ENCODE measurements at regions not wholly inside any gene's neighbourhood (a gene's known extent, or its start where the extent isn't known, plus 50 kb on each side); places are given as distances from the start of the nearest gene placed in this dataset.

DNA sequence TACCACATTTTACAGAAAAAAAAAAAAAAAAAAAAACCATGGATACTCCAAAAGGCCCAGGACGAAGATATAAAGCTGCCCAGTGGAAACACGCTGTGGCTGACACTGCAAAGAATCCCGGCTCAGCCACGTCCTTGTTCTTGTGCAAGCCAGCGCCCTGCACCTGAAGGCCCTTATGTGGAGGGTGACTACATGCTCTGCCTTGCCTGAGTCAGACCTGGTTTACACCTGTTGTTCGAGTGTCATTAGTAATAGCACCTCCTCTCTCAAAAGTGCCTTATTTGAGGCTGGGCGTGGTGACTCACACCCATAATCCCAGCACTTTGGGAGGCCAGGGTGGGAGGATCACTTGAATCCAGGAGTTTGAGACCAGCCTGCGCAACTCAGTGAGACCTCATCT lies 54.3 kb upstream of the ZSWIM6 start:
- Histone ChIP-seq H3K27me3 (ENCODE audit: control insufficient read depth in 2 of 2, insufficient read depth in 2 of 2, low read length in 2 of 2) (no peaks in the 10 kb centered on the region), H3K9me3 (ENCODE audit: control insufficient read depth in 2 of 3, low read length in 3 of 3) (no peaks in the 10 kb centered on the region), H3K36me3 (ENCODE audit: control insufficient read depth in 2 of 3, insufficient read depth in 3 of 3, low read length in 3 of 3) (no peaks in the 10 kb centered on the region), H3K4me1 (ENCODE audit: control insufficient read depth in 2 of 2, insufficient read depth in 2 of 2, low read length in 2 of 2) (peaks cover 0 to 5% of the 10 kb centered on the region in 2 donors), H3K27ac (ENCODE audit: low read depth, low read length) (no peak overlapping the region), H3K4me3 (ENCODE audit: low read length) (no peak overlapping the region)
- peak overlapping the region in 6 of 10 donors; percentile 62 to 85 (median 72) for H3K4me3 Mint-ChIP-seq
- peak overlapping the region in 6 of 9 donors; percentile 56 to 93 (median 68) for H3K27ac Mint-ChIP-seq
- peaks cover 16 to 38% (median 21%) of the 10 kb centered on the region in 7 donors for H3K4me1 Mint-ChIP-seq
- DNase-seq (no peak), ATAC-seq (no peak)
- intact Hi-C loops (cut with micrococcal nuclease), result loop anchor here (1.0 to 10.0 kb wide), 5 partner anchors 53 to 381 kb away; partner anchors contain the start of gene SMIM15 (in 1 of the 2)
- H3K9me3 Mint-ChIP-seq, result no peaks in the 10 kb centered on the region
- CTCF ChIA-PET, result interaction anchor here (1.9 kb wide), 1 partner anchor 8 kb away, joined by 4 read pairs; no protein-coding TSS in a partner anchor
- no peaks in the 10 kb centered on the region for H3K36me3 Mint-ChIP-seq
- H3K27me3 Mint-ChIP-seq, result no peaks in the 10 kb centered on the region
- POLR2A ChIA-PET, result interaction anchor here (0.6 kb wide), 2 partner anchors 151 to 671 kb away, joined by 3 read pairs; no protein-coding TSS in a partner anchor

DNA sequence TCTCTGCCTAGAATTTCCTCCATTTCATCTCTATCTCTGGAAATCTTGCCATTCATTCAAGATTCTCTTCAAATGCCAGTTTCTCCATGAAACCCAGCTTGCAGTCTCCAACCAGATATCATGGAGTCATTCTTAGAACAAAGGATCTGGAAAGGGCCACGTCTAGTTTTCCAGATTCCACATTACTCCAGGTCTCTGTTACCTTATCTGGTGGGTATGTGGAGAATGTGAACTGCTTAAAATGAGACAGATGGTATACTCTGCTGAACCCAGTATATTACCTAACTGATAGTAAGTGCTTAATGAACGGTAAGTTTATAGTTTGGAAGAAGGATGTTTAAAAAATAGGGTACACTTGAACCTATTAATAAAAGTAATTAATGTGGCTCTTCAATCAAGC lies 52.3 kb upstream of the ZSWIM6 start:
- Histone ChIP-seq H3K27ac (ENCODE audit: low read depth, low read length) (no peak overlapping the region), H3K27me3 (ENCODE audit: control insufficient read depth in 2 of 2, insufficient read depth in 2 of 2, low read length in 2 of 2) (no peaks in the 10 kb centered on the region), H3K36me3 (ENCODE audit: control insufficient read depth in 2 of 3, insufficient read depth in 3 of 3, low read length in 3 of 3) (no peaks in the 10 kb centered on the region), H3K4me3 (ENCODE audit: low read length) (no peak overlapping the region), H3K4me1 (ENCODE audit: control insufficient read depth in 2 of 2, insufficient read depth in 2 of 2, low read length in 2 of 2) (peaks cover 0 to 5% of the 10 kb centered on the region in 2 donors), H3K9me3 (ENCODE audit: control insufficient read depth in 2 of 3, low read length in 3 of 3) (no peaks in the 10 kb centered on the region)
- Mint-ChIP-seq H3K27me3 (no peaks in the 10 kb centered on the region), H3K27ac (peak overlapping the region in 1 of 9 donors; percentile 2), H3K36me3 (no peaks in the 10 kb centered on the region), H3K4me1 (peaks cover 16 to 38% (median 21%) of the 10 kb centered on the region in 7 donors), H3K4me3 (no peak overlapping the region), H3K9me3 (peaks cover 0 to 2% (median 0%) of the 10 kb centered on the region in 11 donors)
- ATAC-seq, result no peak
- DNase-seq, result no peak
- ChIA-PET POLR2A (interaction anchor here (0.6 kb wide), 2 partner anchors 149 to 216 kb away, joined by 3 read pairs; no protein-coding TSS in a partner anchor), CTCF (interaction anchor here (1.9 kb wide), 1 partner anchor 10 kb away, joined by 4 read pairs; no protein-coding TSS in a partner anchor)
- intact Hi-C loops (cut with micrococcal nuclease), result loop anchor here (2.0 to 10.0 kb wide), 7 partner anchors 51 to 375 kb away; partner anchors contain the start of genes SMIM15 (in 2 of the 2), ERCC8 (in 1 of the 2) and NDUFAF2 (in 1 of the 2)

DNA sequence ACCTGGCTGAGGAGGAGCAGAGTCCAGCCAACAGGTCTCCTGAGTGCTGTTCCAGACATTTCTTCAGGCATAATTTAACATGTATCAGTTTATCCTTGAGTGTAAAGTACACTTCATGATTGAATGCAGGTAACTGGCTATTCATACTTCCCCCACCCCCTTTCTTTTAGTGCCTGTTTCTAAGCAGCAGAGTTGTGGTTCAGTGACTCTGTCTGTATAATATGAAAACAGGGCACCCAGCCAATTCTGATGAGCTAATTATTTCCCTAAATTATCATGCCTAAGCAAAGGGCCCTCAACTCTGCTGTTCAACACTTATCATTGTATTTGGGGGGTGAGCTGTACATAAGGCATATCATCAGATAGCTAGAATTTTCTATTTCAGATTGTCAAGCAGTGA lies 51.9 kb upstream of the ZSWIM6 start:
- DNase-seq, result peak in 4 of 9 donors; percentile 19 to 28 (median 25)
- Mint-ChIP-seq H3K27ac (peak overlapping the region in 1 of 9 donors; percentile 2), H3K27me3 (no peaks in the 10 kb centered on the region), H3K4me3 (no peak overlapping the region), H3K36me3 (no peaks in the 10 kb centered on the region), H3K4me1 (peaks cover 16 to 37% (median 21%) of the 10 kb centered on the region in 7 donors), H3K9me3 (peaks cover 0 to 2% (median 0%) of the 10 kb centered on the region in 11 donors)
- H3K9me3 ChIP-seq (ENCODE audit: control insufficient read depth in 2 of 3, low read length in 3 of 3), result no peaks in the 10 kb centered on the region
- ChIA-PET CTCF (no interaction called here), POLR2A (interaction anchor here (0.6 kb wide), 1 partner anchor 217 kb away, joined by 3 read pairs; no protein-coding TSS in a partner anchor)
- ATAC-seq, result no peak
- H3K27me3 ChIP-seq (ENCODE audit: control insufficient read depth in 2 of 2, insufficient read depth in 2 of 2, low read length in 2 of 2), result no peaks in the 10 kb centered on the region
- H3K4me1 ChIP-seq (ENCODE audit: control insufficient read depth in 2 of 2, insufficient read depth in 2 of 2, low read length in 2 of 2), result peaks cover 0 to 5% of the 10 kb centered on the region in 2 donors
- intact Hi-C loops (cut with micrococcal nuclease), result loop anchor here in 1 of 2 donors (2.0 to 10.0 kb wide), 3 partner anchors 117 to 335 kb away; partner anchors contain the start of genes ERCC8, NDUFAF2 and SMIM15
- no peak overlapping the region for H3K27ac ChIP-seq (ENCODE audit: low read depth, low read length)
- H3K4me3 ChIP-seq (ENCODE audit: low read length), result no peak overlapping the region
- H3K36me3 ChIP-seq (ENCODE audit: control insufficient read depth in 2 of 3, insufficient read depth in 3 of 3, low read length in 3 of 3), result no peaks in the 10 kb centered on the region

DNA sequence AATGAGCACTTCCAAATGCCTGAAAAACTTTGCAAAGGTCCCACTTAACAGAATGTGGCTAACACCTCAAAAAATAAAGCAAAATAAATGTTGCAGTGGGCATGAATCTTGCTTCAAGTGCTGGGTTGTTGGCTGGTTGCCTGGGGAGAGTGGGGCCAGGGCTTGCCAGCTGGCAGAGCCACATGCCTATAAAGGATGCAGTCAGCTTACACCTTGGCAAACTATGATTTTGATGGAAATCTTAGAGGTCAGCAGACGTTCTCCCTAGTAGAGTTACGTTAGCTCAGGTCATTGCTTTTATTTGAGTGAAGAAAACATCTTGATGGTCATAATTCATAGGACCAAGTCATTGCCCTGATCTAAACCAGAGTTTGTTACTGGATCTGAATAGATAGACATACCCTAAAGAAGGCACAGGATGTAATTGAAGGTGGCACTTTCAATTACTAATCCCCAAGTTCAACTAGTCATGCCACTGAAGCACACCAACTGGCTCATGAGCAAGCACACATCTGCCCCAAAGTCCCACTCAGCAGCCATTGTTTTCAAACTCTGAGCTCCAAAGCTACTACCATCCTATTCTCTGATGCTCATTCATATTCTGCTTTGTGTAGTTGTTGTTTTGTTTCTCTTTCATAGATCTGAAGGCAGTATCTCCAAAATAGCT lies 51.2 kb upstream of the ZSWIM6 start:
- Histone ChIP-seq H3K27me3 (ENCODE audit: control insufficient read depth in 2 of 2, insufficient read depth in 2 of 2, low read length in 2 of 2) (no peaks in the 10 kb centered on the region), H3K27ac (ENCODE audit: low read depth, low read length) (no peak overlapping the region), H3K36me3 (ENCODE audit: control insufficient read depth in 2 of 3, insufficient read depth in 3 of 3, low read length in 3 of 3) (no peaks in the 10 kb centered on the region), H3K4me3 (ENCODE audit: low read length) (no peak overlapping the region), H3K4me1 (ENCODE audit: control insufficient read depth in 2 of 2, insufficient read depth in 2 of 2, low read length in 2 of 2) (peaks cover 0 to 5% of the 10 kb centered on the region in 2 donors), H3K9me3 (ENCODE audit: control insufficient read depth in 2 of 3, low read length in 3 of 3) (no peaks in the 10 kb centered on the region)
- CTCF ChIA-PET, result no interaction called here
- peak overlapping the region in 3 of 9 donors; percentile 0 to 64 (median 56) for H3K27ac Mint-ChIP-seq
- H3K27me3 Mint-ChIP-seq, result no peaks in the 10 kb centered on the region
- POLR2A ChIA-PET, result interaction anchor here (0.9 kb wide), 1 partner anchor 51 kb away, joined by 5 read pairs; the partner anchor contains the start of gene ZSWIM6
- no peak overlapping the region for H3K4me3 Mint-ChIP-seq
- DNase-seq, result peak in 5 of 9 donors; percentile 14 to 52 (median 31)
- ATAC-seq, result peak; percentile 44
- no peaks in the 10 kb centered on the region for H3K36me3 Mint-ChIP-seq
- intact Hi-C loops (cut with micrococcal nuclease), result loop anchor here in 1 of 2 donors (2.0 to 10.0 kb wide), 3 partner anchors 118 to 336 kb away; partner anchors contain the start of genes ERCC8, NDUFAF2 and SMIM15
- H3K4me1 Mint-ChIP-seq, result peaks cover 13 to 30% (median 17%) of the 10 kb centered on the region in 7 donors
- H3K9me3 Mint-ChIP-seq, result peaks cover 0 to 6% (median 0%) of the 10 kb centered on the region in 11 donors

DNA sequence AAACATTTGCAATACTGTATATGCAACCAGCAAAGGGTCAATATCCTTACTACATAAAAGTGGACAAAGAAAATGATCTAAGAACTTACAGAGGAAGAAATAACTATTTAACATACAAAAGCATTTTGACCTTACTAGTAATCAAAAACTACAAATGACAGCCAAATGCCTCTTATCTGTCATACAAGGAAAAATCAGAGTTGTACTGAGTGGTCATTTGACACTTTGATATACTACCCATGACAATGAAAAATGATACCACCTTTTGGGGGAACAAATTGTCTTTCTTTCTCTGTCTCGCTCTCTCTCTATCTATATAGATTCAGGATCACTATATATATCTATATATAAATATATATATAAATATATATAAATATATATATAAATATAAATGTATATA lies 50.4 kb upstream of the ZSWIM6 start:
- CTCF ChIA-PET, result no interaction called here
- DNase-seq, result no peak
- intact Hi-C loops (cut with micrococcal nuclease), result loop anchor here in 1 of 2 donors (2.0 to 10.0 kb wide), 3 partner anchors 119 to 337 kb away; partner anchors contain the start of genes ERCC8, NDUFAF2 and SMIM15
- H3K4me1 ChIP-seq (ENCODE audit: control insufficient read depth in 2 of 2, insufficient read depth in 2 of 2, low read length in 2 of 2), result peaks cover 0 to 5% of the 10 kb centered on the region in 2 donors
- H3K36me3 ChIP-seq (ENCODE audit: control insufficient read depth in 2 of 3, insufficient read depth in 3 of 3, low read length in 3 of 3), result no peaks in the 10 kb centered on the region
- POLR2A ChIA-PET, result interaction anchor here (0.9 kb wide), 1 partner anchor 50 kb away, joined by 5 read pairs; the partner anchor contains the start of gene ZSWIM6
- H3K4me3 Mint-ChIP-seq, result no peak overlapping the region
- H3K36me3 Mint-ChIP-seq, result no peaks in the 10 kb centered on the region
- no peaks in the 10 kb centered on the region for H3K27me3 ChIP-seq (ENCODE audit: control insufficient read depth in 2 of 2, insufficient read depth in 2 of 2, low read length in 2 of 2)
- H3K9me3 ChIP-seq (ENCODE audit: control insufficient read depth in 2 of 3, low read length in 3 of 3), result no peaks in the 10 kb centered on the region
- H3K27ac ChIP-seq (ENCODE audit: low read depth, low read length), result no peak overlapping the region
- no peak overlapping the region for H3K4me3 ChIP-seq (ENCODE audit: low read length)
- H3K27me3 Mint-ChIP-seq, result no peaks in the 10 kb centered on the region
- H3K4me1 Mint-ChIP-seq, result peaks cover 10 to 25% (median 12%) of the 10 kb centered on the region in 7 donors
- peaks cover 0 to 6% (median 0%) of the 10 kb centered on the region in 11 donors for H3K9me3 Mint-ChIP-seq
- no peak for ATAC-seq
- H3K27ac Mint-ChIP-seq, result no peak overlapping the region

All from naive thymus-derived CD4-positive, alpha-beta T cell (primary cell).